ENCODE measurements at regions not wholly inside any gene's neighbourhood (a gene's known extent, or its start where the extent isn't known, plus 50 kb on each side); places are given as distances from the start of the nearest gene placed in this dataset.

DNA sequence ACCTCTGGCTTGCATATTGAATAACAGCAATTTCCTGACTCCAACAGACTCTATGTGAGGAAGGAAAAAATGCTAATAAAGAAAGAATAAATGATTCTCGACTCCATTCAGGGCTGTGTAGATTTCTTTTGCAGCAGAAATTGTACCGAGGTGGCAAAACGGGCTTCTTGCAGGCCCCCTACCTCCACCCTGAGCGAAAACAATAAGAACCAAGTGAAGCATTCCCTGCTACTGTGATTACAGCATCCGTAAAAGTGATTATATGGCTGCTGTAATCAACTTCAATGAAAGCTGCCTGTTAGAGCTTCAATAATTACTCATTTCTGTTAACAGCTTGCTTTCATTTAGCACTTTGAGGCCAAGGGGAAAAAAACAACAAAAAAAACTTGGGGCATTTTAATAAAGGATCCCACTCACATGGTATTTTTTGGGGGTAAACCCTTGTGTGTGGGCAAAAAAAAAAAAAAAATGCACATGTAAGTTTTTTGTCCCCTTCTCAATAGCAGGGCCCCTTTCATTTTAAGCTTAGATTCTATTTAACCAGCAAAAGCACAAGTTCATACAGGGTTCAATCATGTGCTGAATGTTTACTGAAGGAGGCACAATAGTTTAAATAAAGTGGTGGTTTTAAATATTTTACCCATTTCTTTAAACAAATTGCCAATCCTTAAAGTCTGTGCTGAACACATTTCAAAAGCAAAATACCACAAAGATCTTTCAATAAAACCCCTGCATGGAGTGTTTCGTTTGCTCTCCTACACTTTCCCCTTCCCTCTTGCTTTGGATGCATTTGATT, 271.6 kb downstream of the LMO4 start:
- TF ChIP-seq CTCF (IDR thresholded peaks at IDR 0.05), result no peak
- TF ChIP-seq POLR2A (IDR thresholded peaks at IDR 0.05), result no peak

All from suprapubic skin (tissue), 3 donors.